Stimulated activated naive CD8-positive, alpha-beta T cell treated with anti-CD3 and anti-CD28 coated beads, Interleukin-15, Interleukin-2, amounts not matched to agents 100 ng/mL and 50 ng/mL, for 24 hours (primary cell): ENCODE measurements at regions not wholly inside any gene's neighbourhood (a gene's known extent, or its start where the extent isn't known, plus 50 kb on each side); places are given as distances from the start of the nearest gene placed in this dataset.

Experiments used
- H3K27ac Mint-ChIP-seq: one replicate; pipeline ENCODE4 v1.8.0; 2021; ENCODE audit warnings: mild to moderate bottlenecking, mixed read lengths
- H3K27me3 Mint-ChIP-seq: one replicate; pipeline ENCODE4 v1.8.0; 2021; ENCODE audit warnings: mixed read lengths
- H3K36me3 Mint-ChIP-seq: one replicate; pipeline ENCODE4 v1.8.0; 2021; ENCODE audit warnings: low read depth, mixed read lengths
- H3K4me1 Mint-ChIP-seq: one replicate; pipeline ENCODE4 v1.8.0; 2021; ENCODE audit warnings: low read depth, mixed read lengths
- H3K4me3 Mint-ChIP-seq: one replicate; pipeline ENCODE4 v1.8.0; 2021; ENCODE audit warnings: mild to moderate bottlenecking, mixed read lengths
- H3K9me3 Mint-ChIP-seq: one replicate; pipeline ENCODE4 v1.8.0; 2021; ENCODE audit warnings: mixed read lengths

- H3K27ac Mint-ChIP-seq, result no peak overlapping the region
- H3K36me3 Mint-ChIP-seq, result no peaks in the 10 kb centered on the region
- H3K27me3 Mint-ChIP-seq, result no peaks in the 10 kb centered on the region
- H3K4me3 Mint-ChIP-seq, result no peak overlapping the region
- H3K9me3 Mint-ChIP-seq, result no peaks in the 10 kb centered on the region
- no peaks in the 10 kb centered on the region for H3K4me1 Mint-ChIP-seq
Observed at GRCh38 chr18:72114801-72115594, 429.1 kb downstream of the CBLN2 start.

GRCh38 chr18:72107647-72108383 is 436.3 kb downstream of the CBLN2 start:
- Mint-ChIP-seq H3K4me3 (no peak overlapping the region), H3K36me3 (no peaks in the 10 kb centered on the region), H3K27ac (no peak overlapping the region), H3K9me3 (no peaks in the 10 kb centered on the region), H3K4me1 (no peaks in the 10 kb centered on the region), H3K27me3 (no peaks in the 10 kb centered on the region)

- no peaks in the 10 kb centered on the region for H3K36me3 Mint-ChIP-seq
- no peak overlapping the region for H3K4me3 Mint-ChIP-seq
- H3K9me3 Mint-ChIP-seq, result no peaks in the 10 kb centered on the region
- no peaks in the 10 kb centered on the region for H3K4me1 Mint-ChIP-seq
- H3K27ac Mint-ChIP-seq, result no peak overlapping the region
- H3K27me3 Mint-ChIP-seq, result no peaks in the 10 kb centered on the region
Observed at GRCh38 chr18:72104851-72105250, 439.3 kb downstream of the CBLN2 start.

DNA sequence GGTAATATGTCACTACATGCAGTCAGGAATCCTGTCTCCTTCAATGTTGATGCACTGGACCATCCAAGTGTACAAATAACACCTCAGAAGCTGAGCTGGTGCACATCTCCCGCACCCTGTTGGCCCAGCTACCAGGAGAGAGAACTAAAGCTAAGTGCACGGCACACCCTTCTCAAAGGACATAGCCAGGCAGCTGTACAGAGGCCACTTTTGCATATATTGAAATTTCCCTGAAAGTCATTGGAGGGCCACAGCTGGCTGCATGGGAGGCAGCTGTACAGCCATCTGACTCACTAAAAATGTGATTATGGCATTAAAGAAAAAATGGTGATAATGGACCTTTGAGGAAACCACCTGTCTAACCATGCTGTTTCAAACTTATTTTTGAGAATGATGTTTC is 441.7 kb downstream of the CBLN2 start:
- Mint-ChIP-seq H3K9me3 (no peaks in the 10 kb centered on the region), H3K27ac (no peak overlapping the region), H3K4me1 (no peaks in the 10 kb centered on the region), H3K27me3 (no peaks in the 10 kb centered on the region), H3K36me3 (no peaks in the 10 kb centered on the region), H3K4me3 (no peak overlapping the region)

- Mint-ChIP-seq H3K4me1 (no peaks in the 10 kb centered on the region), H3K27ac (no peak overlapping the region), H3K36me3 (no peaks in the 10 kb centered on the region), H3K27me3 (no peaks in the 10 kb centered on the region), H3K9me3 (peaks cover 4% of the 10 kb centered on the region), H3K4me3 (no peak overlapping the region)
Observed at GRCh38 chr18:72100465-72101004, 443.6 kb downstream of the CBLN2 start.

- Mint-ChIP-seq H3K36me3 (no peaks in the 10 kb centered on the region), H3K9me3 (no peaks in the 10 kb centered on the region), H3K27ac (no peak overlapping the region), H3K27me3 (no peaks in the 10 kb centered on the region), H3K4me1 (no peaks in the 10 kb centered on the region), H3K4me3 (no peak overlapping the region)
Observed at GRCh38 chr18:72091369-72091768, 452.8 kb downstream of the CBLN2 start.

- no peak overlapping the region for H3K4me3 Mint-ChIP-seq
- no peak overlapping the region for H3K27ac Mint-ChIP-seq
Observed at GRCh38 chr18:72089432-72089831, 454.7 kb downstream of the CBLN2 start.

DNA sequence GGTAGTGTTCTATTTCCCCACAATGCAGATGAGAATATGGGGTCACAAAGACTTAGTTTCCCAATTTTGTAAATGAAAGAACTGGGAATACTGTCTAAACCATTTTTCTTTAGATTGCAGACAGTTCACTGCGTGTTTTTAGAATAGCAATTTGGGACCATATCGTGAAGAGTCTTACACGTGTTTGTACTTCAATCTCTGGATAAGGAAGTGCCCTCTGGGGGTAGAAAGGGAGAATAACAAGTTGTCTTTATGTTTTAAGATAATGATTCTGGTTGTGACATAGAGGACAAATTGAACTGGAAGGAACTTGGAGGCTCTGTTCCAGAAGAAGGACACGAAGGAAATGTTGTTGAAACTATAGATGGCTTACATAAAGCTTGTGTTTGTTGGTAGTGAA is 457.7 kb downstream of the CBLN2 start:
- Mint-ChIP-seq H3K4me1 (no peaks in the 10 kb centered on the region), H3K4me3 (no peak overlapping the region), H3K27me3 (no peaks in the 10 kb centered on the region), H3K27ac (no peak overlapping the region), H3K36me3 (no peaks in the 10 kb centered on the region), H3K9me3 (no peaks in the 10 kb centered on the region)

More at GRCh38 chr18:72089432-72089831, 454.7 kb downstream of the CBLN2 start:
- H3K36me3 Mint-ChIP-seq, result no peaks in the 10 kb centered on the region
- H3K9me3 Mint-ChIP-seq, result no peaks in the 10 kb centered on the region
- H3K4me1 Mint-ChIP-seq, result no peaks in the 10 kb centered on the region
- H3K27me3 Mint-ChIP-seq, result no peaks in the 10 kb centered on the region

GRCh38 chr18:72075040-72075439 is 469.1 kb downstream of the CBLN2 start:
- Mint-ChIP-seq H3K27me3 (no peaks in the 10 kb centered on the region), H3K4me1 (no peaks in the 10 kb centered on the region), H3K4me3 (no peak overlapping the region), H3K27ac (no peak overlapping the region), H3K9me3 (no peaks in the 10 kb centered on the region), H3K36me3 (no peaks in the 10 kb centered on the region)

- Mint-ChIP-seq H3K36me3 (no peaks in the 10 kb centered on the region), H3K4me1 (no peaks in the 10 kb centered on the region), H3K9me3 (no peaks in the 10 kb centered on the region), H3K27me3 (no peaks in the 10 kb centered on the region), H3K4me3 (no peak overlapping the region), H3K27ac (no peak overlapping the region)
Observed at GRCh38 chr18:72063001-72063400, 481.1 kb downstream of the CBLN2 start.

DNA sequence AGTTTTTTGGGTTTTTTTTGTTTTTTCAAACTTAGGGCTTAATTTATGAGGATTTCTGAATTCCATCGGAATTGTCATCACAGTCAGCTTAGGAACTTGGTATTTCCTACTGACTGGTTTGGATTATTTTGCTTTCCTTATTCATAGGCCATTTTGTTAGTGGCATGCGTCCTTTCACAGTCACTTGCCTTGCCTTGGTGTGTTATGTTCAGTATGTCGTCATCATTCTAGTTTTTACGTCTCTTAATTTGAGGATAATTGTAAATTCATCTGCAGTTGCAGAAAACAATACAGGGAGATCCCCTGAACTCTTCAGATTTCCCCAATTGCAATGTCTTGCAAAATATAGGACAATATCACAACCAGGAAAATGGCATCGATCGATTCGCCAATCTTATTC is 485.3 kb downstream of the CBLN2 start:
- H3K36me3 Mint-ChIP-seq, result no peaks in the 10 kb centered on the region
- H3K9me3 Mint-ChIP-seq, result peaks cover 10% of the 10 kb centered on the region
- no peak overlapping the region for H3K4me3 Mint-ChIP-seq
- H3K4me1 Mint-ChIP-seq, result no peaks in the 10 kb centered on the region
- no peaks in the 10 kb centered on the region for H3K27me3 Mint-ChIP-seq
- no peak overlapping the region for H3K27ac Mint-ChIP-seq

DNA sequence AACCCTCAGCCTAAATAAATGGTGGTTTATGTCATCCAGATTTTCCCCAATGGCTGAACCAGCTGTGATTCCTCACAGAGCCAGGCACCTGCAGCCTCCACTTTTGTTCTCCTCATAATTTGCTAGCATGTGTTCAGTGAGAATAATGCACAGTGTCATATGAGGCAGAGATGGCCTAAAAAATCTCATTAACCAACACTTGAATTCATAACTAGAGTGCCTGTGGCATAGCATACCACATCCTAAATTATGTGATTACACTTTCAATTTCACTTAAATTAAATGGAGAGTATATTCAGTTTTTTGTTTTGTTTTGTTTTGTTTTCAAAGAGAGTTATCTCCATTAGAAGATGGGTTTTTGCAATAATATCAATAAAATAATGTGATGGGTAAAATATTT is 488.0 kb downstream of the CBLN2 start:
- no peak overlapping the region for H3K4me3 Mint-ChIP-seq
- H3K27ac Mint-ChIP-seq, result no peak overlapping the region
- peaks cover 10% of the 10 kb centered on the region for H3K9me3 Mint-ChIP-seq
- H3K4me1 Mint-ChIP-seq, result no peaks in the 10 kb centered on the region
- no peaks in the 10 kb centered on the region for H3K36me3 Mint-ChIP-seq
- no peaks in the 10 kb centered on the region for H3K27me3 Mint-ChIP-seq

DNA sequence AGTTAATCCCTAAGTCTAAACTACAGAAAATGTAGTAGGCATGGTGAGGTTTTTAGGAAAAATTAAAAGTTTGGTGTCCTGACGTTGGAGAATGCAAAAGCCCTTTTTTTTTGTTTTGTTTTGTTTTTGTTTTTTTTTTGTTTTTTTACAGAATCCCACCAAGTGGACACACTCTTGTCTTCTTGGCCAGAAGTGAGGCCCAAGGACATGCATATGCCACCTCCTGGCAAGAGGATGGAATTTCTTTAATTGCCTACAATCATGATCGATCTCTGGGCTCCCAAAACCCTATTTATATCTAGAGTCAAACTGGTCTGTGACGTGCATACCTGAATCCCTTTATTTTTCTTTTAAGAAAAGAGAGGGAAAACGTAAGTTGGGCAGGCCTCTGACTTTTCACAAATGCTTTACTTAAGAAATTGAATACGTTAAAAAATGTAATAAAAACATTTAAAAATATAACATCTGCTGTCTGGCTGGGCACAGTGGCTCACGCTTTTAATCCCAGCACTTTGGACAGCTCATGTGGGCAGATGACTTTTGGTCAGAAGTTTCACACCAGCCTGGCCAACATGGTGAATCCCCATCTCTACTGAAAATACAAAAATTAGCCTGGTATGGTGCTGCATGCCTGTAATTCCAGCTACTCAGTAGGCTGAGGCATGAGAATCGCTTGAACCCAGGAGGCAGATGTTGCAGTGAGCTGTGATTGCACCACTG is 502.7 kb downstream of the CBLN2 start:
- Mint-ChIP-seq H3K27me3 (no peaks in the 10 kb centered on the region), H3K4me3 (no peak overlapping the region), H3K27ac (no peak overlapping the region), H3K36me3 (no peaks in the 10 kb centered on the region), H3K4me1 (no peaks in the 10 kb centered on the region), H3K9me3 (peaks cover 5% of the 10 kb centered on the region)

DNA sequence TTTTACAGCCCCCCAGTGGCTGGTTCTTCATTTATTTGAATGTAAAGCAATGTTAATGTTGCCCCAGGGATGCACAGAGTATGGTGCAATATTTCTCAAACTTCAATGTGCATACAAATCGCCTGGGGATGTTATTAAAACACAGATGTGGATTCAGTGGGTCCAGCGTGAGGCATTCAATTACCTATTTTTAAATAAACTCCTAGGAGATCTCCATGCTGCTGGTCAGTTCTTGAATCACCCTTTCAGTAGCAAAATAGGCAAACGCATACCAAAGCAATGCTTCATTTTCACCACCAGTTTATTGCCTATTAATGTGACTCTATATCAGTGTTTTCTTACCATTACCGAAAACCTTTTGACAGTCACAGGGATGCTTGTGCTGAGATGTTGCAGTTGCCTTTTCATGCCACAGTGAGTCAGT is 530.7 kb downstream of the CBLN2 start:
- Mint-ChIP-seq H3K27me3 (no peaks in the 10 kb centered on the region), H3K4me1 (no peaks in the 10 kb centered on the region), H3K27ac (no peak overlapping the region), H3K4me3 (no peak overlapping the region), H3K36me3 (no peaks in the 10 kb centered on the region), H3K9me3 (no peaks in the 10 kb centered on the region)

DNA sequence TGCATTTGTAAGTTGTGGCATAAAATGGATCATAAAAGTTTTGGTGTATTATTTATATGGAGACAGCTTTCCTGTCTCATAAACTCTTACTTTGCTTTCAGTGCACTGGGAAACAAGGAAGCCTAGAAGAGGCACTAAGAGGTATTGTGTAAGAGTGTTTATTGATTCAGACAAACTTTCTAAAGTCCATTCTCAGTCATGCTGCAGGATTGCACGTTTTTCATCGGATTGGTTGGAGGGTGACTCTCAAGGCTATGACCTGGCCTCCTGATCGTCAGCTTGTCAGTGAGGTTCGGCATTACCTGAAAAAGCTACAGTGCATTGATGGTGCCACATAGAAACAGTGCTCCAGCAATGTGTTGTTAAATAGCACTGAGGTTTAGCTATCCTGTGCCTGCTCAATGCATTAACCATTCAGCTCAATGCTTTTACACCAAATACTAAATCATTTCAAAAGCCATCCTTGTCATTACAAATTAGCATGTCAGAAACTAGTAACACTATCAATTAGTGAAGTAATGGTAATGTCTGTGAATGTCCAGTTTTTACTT is 545.5 kb downstream of the CBLN2 start:
- H3K4me3 Mint-ChIP-seq, result no peak overlapping the region
- no peak overlapping the region for H3K27ac Mint-ChIP-seq
- peaks cover 11% of the 10 kb centered on the region for H3K9me3 Mint-ChIP-seq

More for the DNA sequence above, 545.5 kb downstream of the CBLN2 start:
- H3K4me1 Mint-ChIP-seq, result no peaks in the 10 kb centered on the region
- no peaks in the 10 kb centered on the region for H3K27me3 Mint-ChIP-seq
- no peaks in the 10 kb centered on the region for H3K36me3 Mint-ChIP-seq
